ENCODE measurements at regions not wholly inside any gene's neighbourhood (a gene's known extent, or its start where the extent isn't known, plus 50 kb on each side); places are given as distances from the start of the nearest gene placed in this dataset.
A peak's percentile ranks its signal among the peaks of the same experiment; 100 is the strongest.
"Not testable (repeated sequence)": the region's sequence is repeated elsewhere in the genome, so short reads cannot be mapped to it uniquely, and the experiment has no call there.

GRCh38 chr11:69950120-69950519, 128.0 kb upstream of the ANO1 start:
- Histone ChIP-seq H3K36me3 (ENCODE audit: control insufficient read depth, insufficient read depth, low read length) (no peaks in the 10 kb centered on the region), H3K4me3 (replicated peaks; ENCODE audit: low read depth, low read length) (no peak overlapping the region), H3K27me3 (replicated peaks; ENCODE audit: control insufficient read depth, insufficient read depth, low read length) (no peaks in the 10 kb centered on the region)
- no peak for DNase-seq (ENCODE audit: extremely low read depth, insufficient read length)
- TF ChIP-seq CTCF (IDR thresholded peaks at IDR 0.05; ENCODE audit: insufficient read depth, low read length, poor library complexity, severe bottlenecking), result peak; percentile 40

- Histone ChIP-seq H3K27me3 (replicated peaks; ENCODE audit: control insufficient read depth, insufficient read depth, low read length) (no peaks in the 10 kb centered on the region), H3K36me3 (ENCODE audit: control insufficient read depth, insufficient read depth, low read length) (no peaks in the 10 kb centered on the region), H3K4me3 (replicated peaks; ENCODE audit: low read depth, low read length) (no peak overlapping the region)
- no peak for DNase-seq (ENCODE audit: extremely low read depth, insufficient read length)
- TF ChIP-seq CTCF (IDR thresholded peaks at IDR 0.05; ENCODE audit: insufficient read depth, low read length, poor library complexity, severe bottlenecking), result no peak
These were observed 127.5 kb upstream of the ANO1 start for GRCh38 chr11:69950621-69951020.

DNA sequence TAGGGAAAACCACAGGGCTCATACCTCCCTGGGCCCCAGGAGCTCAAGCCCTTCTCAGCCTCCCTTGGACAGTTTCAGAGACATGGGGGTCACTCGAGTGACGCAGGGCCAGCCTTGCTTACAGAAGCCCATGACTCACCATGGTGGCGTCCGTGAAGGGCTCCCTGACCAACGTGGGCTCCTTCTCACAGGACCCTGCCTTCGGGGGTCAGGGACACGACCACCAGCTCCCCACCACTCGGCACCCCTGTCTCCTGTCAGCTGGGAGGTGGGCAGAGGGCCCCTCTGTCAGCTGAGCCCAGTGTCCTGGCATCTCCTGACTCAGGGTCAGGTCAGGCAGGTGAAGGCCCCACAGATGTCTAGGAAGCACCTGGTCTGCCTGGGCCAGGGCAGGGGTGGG, 126.3 kb upstream of the ANO1 start:
- Histone ChIP-seq H3K36me3 (ENCODE audit: control insufficient read depth, insufficient read depth, low read length) (no peaks in the 10 kb centered on the region), H3K27me3 (replicated peaks; ENCODE audit: control insufficient read depth, insufficient read depth, low read length) (no peaks in the 10 kb centered on the region), H3K4me3 (replicated peaks; ENCODE audit: low read depth, low read length) (no peak overlapping the region)
- no peak for TF ChIP-seq CTCF (IDR thresholded peaks at IDR 0.05; ENCODE audit: insufficient read depth, low read length, poor library complexity, severe bottlenecking)
- DNase-seq (ENCODE audit: extremely low read depth, insufficient read length), result no peak

DNA sequence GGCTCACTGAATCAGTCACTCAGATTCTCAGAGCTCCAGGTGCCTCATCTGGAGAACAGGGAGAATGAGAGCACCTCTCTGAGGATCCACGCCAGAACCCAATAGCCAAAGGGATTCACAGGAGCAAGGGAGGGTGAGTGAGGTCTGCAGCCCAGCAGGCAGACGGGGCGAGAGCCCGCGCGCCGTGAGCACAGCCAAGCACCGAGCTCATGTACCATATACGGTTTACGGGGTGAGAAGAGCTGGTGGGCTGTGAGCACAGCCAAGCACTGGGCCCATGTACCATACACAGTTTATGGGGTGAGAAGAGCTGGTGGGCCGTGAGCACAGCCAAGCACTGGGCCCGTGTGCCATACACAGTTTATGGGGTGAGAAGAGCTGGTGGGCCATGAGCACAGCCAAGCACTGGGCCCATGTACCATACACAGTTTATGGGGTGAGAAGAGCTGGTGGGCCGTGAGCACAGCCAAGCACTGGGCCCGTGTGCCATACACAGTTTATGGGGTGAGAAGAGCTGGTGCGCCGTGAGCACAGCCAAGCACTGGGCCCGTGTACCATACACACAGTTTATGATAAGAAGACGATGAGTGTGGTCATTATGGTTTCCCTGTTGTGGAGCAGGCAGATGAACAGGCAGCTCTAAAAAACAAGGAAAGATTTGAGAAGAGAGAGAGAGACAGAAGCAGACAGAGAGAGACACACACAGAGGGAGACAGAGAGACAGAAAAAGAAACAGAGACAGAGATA, 125.7 kb upstream of the ANO1 start:
- H3K36me3 ChIP-seq (ENCODE audit: control insufficient read depth, insufficient read depth, low read length); H3K4me3 ChIP-seq (replicated peaks; ENCODE audit: low read depth, low read length); DNase-seq (ENCODE audit: extremely low read depth, insufficient read length); H3K27me3 ChIP-seq (replicated peaks; ENCODE audit: control insufficient read depth, insufficient read depth, low read length): not testable (repeated sequence)

GRCh38 chr11:69953356-69953755, 124.8 kb upstream of the ANO1 start:
- H3K27me3 ChIP-seq (replicated peaks; ENCODE audit: control insufficient read depth, insufficient read depth, low read length), result no peaks in the 10 kb centered on the region
- no peak for TF ChIP-seq CTCF (IDR thresholded peaks at IDR 0.05; ENCODE audit: insufficient read depth, low read length, poor library complexity, severe bottlenecking)
- no peak for DNase-seq (ENCODE audit: extremely low read depth, insufficient read length)
- no peak overlapping the region for H3K4me3 ChIP-seq (replicated peaks; ENCODE audit: low read depth, low read length)
- H3K36me3 ChIP-seq (ENCODE audit: control insufficient read depth, insufficient read depth, low read length), result no peaks in the 10 kb centered on the region

GRCh38 chr11:69954756-69955155, 123.4 kb upstream of the ANO1 start:
- no peak for TF ChIP-seq CTCF (IDR thresholded peaks at IDR 0.05; ENCODE audit: insufficient read depth, low read length, poor library complexity, severe bottlenecking)
- no peaks in the 10 kb centered on the region for H3K36me3 ChIP-seq (ENCODE audit: control insufficient read depth, insufficient read depth, low read length)
- no peak for DNase-seq (ENCODE audit: extremely low read depth, insufficient read length)
- no peak overlapping the region for H3K4me3 ChIP-seq (replicated peaks; ENCODE audit: low read depth, low read length)
- 0 out of 2 replicates have a peak, but pooled peaks cover 2% of the 10 kb centered on the region for H3K27me3 ChIP-seq (replicated peaks; ENCODE audit: control insufficient read depth, insufficient read depth, low read length)
